NT2/D1 (cell line): ENCODE measurements at regions not wholly inside any gene's neighbourhood (a gene's known extent, or its start where the extent isn't known, plus 50 kb on each side); places are given as distances from the start of the nearest gene placed in this dataset.

ENCODE experiments used
- SUZ12 ChIP-seq: IDR thresholded peaks from 2 replicates; pipeline ENCODE4 v1.6.1; 2011; ENCODE audit not compliant: insufficient read length, insufficient read depth; ENCODE audit errors: extremely low read depth
- YY1 ChIP-seq: IDR thresholded peaks from 2 replicates; pipeline ENCODE4 v1.6.1; 2011; ENCODE audit not compliant: insufficient read length, insufficient read depth
- ZNF274 ChIP-seq: IDR thresholded peaks from 2 replicates; pipeline ENCODE4 v1.6.1; 2011; ENCODE audit warnings: mild to moderate bottlenecking, low read depth, low read length

DNA sequence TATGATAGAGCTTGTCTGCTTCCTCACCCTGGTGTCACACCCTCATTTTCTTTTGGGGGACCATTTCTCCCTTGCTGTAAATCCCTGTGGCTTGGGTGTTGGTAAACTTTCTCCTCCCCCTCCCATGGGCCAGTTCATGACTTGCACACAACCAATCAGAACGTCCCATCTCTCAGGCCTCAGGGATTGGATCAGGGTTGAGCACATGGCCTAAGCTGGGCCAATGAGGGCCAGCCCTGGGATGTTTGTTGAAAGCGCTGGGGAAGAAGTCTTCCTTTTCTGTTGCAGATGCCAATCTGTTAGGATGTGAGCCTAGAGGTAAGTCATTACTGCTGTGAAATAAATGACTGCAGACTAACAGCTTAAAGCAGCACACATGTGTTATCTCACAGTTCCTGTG, 136.7 kb downstream of the AACS start:
- TF ChIP-seq ZNF274 (no peak), YY1 (no peak), SUZ12 (no peak)
